Cerebellar cortex (tissue), 1 donor: ENCODE measurements at regions not wholly inside any gene's neighbourhood (a gene's known extent, or its start where the extent isn't known, plus 50 kb on each side); places are given as distances from the start of the nearest gene placed in this dataset.
"Not testable (repeated sequence)": the region's sequence is repeated elsewhere in the genome, so short reads cannot be mapped to it uniquely, and the experiment has no call there.

Experiments
- DNase-seq: peaks from one replicate; pipeline ENCODE4 v3.0.0-alpha.2; 2015; ENCODE audit warnings: low spot score

DNA sequence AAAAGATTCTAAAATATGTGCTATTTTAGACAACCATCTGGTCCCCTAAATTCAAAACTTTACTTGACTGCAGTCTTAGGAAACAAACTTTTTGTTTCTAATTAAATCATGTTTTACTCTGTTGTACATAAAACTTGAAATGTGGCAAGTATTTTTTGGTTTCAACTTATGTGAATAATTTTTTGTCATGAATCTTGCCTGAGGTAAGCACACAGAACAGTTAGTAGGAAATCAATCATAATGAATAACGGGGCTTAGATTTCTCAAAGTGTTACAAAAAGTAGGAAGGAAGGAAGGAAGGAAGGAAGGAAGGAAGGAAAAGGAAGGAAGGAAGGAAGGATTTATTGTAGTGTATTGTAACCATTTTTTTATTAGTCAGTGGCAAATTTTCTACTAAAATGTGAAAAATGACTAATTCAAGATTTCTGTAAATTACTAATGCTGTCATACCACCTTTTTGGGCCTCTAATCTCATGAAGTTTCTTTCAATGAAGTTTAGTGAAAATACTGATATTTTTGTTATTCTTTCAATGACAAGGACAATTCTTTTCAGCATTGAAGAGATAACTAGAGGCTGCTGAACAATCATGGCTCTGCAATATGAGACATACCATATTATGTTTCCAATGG lies 1689.2 kb downstream of the OTOL1 start:
- DNase-seq, result no peak

DNA sequence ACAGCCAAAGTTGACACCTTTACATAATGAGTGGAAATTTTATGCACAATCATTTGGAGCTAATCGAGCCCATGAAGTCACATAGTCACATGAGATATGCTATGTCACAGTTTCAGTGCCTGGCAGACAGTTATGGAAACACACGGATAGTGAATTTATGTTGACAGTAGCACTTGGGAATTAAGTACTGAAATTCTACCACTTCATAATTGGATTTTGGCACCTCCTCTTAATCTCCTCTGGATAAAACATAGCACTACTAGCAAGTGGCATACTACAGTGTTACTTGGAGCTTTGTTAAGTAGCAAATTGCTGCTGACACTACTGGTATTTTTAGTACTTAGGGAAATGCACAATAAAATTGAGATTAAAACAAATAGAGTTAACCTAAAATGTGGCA lies 1679.4 kb downstream of the OTOL1 start:
- no peak for DNase-seq

GRCh38 chr3:163172513-163172912 lies 1675.9 kb downstream of the OTOL1 start:
- DNase-seq, result not testable (repeated sequence)

- DNase-seq, result no peak
These were observed 1669.6 kb downstream of the OTOL1 start for GRCh38 chr3:163166197-163166596.

DNA sequence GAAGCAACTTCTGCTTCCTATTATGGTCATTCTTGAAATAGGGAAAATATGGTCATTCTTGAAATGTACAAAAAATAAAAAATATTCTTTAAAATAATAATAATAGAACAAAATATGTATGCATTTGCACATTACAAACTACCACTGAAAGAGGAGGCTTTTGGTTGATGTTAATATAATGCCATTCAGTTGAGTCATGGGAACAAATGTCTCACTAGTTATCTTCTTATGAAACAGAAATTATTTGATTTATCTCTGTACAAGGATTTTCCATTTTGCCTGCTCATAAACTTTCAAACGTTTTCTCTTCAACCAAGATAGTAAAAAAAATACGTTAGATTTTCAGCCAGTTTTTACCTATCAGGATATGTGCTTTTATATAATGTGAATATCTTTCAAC lies 1662.7 kb downstream of the OTOL1 start:
- DNase-seq, result no peak

- no peak for DNase-seq
These were observed 1643.0 kb downstream of the OTOL1 start for GRCh38 chr3:163139600-163139999.

DNA sequence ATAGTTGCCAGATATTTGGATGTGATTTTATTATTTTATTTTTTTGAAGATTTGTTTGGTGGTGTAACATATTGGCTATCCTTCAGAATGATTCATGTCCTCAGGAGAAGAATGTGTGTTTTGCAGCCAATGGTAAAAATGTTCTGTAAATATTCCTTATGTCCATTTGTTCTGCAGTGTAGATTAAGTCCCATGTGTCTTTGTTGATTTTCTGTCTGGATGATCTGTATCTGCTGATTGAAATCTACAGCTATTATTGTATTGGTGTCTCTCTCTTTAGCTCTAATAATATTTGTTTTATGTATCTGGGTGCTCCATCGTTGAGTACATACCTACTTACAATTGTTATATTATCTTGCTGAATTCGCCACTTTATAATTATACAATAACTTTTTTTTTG lies 1641.7 kb downstream of the OTOL1 start:
- no peak for DNase-seq

GRCh38 chr3:163132111-163132510 lies 1635.5 kb downstream of the OTOL1 start:
- no peak for DNase-seq

DNA sequence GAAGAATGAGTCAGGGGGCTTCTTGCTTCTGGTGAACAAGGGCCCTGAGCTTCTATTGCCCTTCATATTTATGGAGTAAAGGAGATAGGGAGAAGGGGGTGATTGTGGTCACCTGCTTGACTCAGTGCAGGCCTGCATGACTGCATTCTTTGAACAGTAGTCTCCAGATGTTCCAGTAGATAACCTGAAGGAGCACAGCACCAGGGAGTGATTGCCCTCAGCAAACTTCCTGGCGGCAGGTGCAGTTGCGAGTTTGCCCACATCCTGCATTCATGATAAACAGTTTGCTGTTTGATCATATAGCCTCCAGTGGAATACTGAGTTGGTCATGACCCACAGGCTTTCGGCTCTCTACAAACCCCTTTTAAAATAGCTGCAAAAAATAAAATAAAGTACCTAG lies 1632.7 kb downstream of the OTOL1 start:
- no peak for DNase-seq

DNA sequence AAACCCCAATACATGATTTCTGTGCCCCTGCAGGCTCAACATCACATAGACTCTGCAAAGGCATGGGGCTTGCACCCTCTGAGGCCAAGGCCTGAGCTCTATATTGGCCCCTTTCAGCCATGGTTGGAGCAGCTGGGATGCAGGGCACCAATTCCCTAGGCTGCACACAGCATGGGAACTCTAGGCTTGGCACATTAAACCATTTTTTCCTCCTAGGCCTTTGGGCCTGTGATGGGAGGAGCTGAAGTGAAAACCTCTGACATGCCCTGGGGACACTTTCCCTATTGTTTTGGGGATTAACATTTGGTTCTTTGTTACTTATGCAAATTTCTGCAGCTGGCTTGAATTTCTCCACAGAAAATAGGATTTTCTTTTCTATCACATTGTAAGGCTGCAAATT lies 1629.5 kb downstream of the OTOL1 start:
- DNase-seq, result no peak
